GM12875 (cell line): ENCODE measurements at regions not wholly inside any gene's neighbourhood (a gene's known extent, or its start where the extent isn't known, plus 50 kb on each side); places are given as distances from the start of the nearest gene placed in this dataset.

Experiments
- H3K4me3 ChIP-seq: one replicate; pipeline ENCODE4 v1.5.1; 2011; ENCODE audit warnings: low read depth, low read length, control low read depth
- TF ChIP-seq, protein P1 (sequence below): IDR thresholded peaks from 2 replicates; pipeline ENCODE4 v1.5.1; 2011; ENCODE audit warnings: low read depth, mild to moderate bottlenecking, control low read depth, inconsistent platforms, low read length, moderate library complexity, borderline replicate concordance; ENCODE audit not compliant: insufficient read depth

DNA sequence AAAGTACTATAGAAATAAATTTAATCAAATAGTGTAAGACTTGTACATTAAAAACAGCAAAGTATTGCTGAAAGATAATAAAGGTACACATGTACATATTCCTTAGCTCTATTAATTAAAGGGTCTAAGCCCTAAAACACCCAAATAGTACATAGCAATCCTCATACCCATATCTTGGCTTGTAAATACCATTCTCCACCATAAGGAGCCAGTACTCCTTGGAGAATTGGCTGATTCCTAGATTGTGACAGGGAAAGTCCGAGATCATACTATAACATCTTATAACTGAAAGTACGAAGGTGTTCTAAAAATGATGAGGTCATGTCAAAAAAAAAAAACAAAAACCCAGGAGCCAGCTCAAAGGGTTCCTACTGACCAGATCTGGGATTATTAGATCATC lies 614.6 kb downstream of the SUCLG1 start:
- no peak overlapping the region for H3K4me3 ChIP-seq
- TF ChIP-seq, protein P1, sequence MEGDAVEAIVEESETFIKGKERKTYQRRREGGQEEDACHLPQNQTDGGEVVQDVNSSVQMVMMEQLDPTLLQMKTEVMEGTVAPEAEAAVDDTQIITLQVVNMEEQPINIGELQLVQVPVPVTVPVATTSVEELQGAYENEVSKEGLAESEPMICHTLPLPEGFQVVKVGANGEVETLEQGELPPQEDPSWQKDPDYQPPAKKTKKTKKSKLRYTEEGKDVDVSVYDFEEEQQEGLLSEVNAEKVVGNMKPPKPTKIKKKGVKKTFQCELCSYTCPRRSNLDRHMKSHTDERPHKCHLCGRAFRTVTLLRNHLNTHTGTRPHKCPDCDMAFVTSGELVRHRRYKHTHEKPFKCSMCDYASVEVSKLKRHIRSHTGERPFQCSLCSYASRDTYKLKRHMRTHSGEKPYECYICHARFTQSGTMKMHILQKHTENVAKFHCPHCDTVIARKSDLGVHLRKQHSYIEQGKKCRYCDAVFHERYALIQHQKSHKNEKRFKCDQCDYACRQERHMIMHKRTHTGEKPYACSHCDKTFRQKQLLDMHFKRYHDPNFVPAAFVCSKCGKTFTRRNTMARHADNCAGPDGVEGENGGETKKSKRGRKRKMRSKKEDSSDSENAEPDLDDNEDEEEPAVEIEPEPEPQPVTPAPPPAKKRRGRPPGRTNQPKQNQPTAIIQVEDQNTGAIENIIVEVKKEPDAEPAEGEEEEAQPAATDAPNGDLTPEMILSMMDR = no peak

DNA sequence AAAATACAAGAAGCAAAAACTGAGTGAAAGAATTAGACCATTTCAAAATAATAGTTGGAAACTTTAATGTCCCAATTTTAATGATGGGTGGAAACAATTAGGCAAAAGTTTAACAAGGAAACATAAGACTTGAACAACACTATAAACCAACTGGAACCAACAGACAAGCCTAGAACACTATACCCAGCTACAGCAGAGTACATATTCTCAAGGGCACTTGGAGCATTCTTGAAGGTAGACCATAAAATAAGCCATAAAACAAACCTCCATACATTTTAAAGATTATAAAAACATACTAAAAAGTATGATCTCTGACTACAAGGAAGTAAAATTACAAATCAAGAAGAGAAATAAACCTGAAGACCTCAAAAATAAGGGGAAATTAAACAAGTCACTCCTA lies 616.7 kb downstream of the SUCLG1 start:
- H3K4me3 ChIP-seq = no peak overlapping the region
- TF ChIP-seq, protein P1 = no peak

DNA sequence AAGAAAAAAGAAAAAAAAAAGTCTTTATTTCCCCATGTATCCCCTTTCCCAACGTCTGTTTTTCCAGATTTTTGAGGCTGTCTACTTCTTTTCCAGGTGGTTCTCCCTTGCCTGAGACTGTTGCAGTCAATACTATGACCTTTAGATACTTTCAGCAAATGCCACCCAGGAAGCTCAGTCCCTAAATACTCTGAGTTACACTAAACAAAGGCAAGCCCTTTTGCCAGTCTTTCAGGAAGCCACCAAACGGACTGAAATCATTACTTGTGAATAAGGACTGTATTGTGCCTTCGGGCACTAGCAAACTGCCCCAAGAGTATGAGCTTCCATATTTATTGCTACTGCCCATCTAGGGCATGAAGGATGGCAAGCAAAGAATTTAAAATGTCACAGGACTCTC lies 621.3 kb downstream of the SUCLG1 start:
- TF ChIP-seq, protein P1 = no peak
- no peak overlapping the region for H3K4me3 ChIP-seq

DNA sequence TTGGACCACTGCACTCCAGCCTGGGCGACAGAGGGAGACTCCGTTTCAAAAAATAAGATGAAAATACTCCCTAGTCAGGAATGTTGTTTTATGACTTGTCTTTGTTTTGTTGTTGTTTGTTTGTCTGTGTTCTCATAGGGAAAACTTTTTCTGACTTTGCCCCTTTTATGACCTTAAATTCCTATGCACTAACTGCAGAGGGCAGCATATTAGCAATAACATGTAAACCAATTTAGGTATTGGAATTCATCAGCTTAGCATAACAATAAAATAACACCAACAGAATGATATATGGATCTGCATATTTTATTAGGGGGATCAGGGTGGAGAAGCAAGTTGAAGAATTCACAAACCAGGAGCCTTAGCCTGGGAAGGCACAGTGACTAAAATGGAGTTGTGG lies 631.5 kb downstream of the SUCLG1 start:
- TF ChIP-seq, protein P1 = no peak
- H3K4me3 ChIP-seq = no peak overlapping the region

DNA sequence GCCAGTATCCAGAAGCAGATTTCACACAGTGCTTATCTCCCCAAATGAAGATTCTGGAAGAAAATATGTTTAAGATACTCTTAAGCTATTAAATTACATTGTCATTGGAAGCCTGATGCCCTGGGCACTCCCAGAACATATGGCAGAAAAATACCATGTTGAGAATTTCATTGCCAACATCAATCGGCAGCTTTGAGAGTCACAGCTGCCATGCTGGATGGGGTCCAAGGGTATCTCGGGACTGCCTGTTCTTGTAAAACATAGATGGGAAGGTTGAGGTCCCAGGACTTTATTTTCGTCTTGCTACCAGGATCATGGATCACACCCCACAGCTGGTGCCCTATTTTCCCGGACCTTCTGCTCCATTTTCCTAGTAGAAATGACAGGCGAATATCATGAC lies 632.5 kb downstream of the SUCLG1 start:
- TF ChIP-seq, protein P1 = no peak
- H3K4me3 ChIP-seq = no peak overlapping the region

DNA sequence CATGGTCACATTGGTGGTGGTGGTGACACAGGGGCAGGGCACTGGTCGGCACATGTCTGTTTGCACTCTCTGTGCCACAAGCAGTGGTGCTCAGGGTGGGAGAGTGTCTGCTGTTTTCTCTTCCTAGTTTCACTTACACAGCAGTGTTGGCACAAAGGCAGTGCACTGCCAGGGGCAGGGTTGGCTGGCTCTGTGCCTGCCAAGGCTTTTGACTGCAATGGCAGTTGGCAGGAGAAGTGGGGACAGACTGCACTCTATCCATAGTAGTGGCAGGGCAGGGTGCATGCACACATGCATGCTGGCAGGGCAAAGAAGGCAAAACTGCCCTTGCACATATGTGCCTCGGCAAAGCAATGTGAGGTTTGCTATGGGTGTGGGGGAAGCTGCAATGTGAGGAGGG lies 635.9 kb downstream of the SUCLG1 start:
- TF ChIP-seq, protein P1 = no peak
- no peak overlapping the region for H3K4me3 ChIP-seq

DNA sequence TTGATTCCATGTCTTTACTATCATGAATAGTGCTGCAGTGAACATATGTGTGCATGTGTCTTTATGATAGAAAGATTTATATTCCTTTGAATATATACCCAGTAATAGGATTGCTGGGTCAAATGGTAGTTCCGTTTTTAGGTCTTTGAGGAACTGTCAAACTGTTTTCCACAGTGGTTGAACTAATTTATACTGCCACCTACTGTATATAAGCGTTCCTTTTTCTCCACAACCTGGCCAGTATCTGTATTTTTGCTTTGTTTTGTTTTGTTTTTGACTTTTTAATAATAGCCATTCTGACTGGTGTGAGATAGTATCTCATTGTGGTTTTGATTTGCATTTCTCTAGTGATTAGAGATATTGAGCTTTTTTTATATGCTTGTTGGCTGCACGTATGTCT lies 641.6 kb downstream of the SUCLG1 start:
- TF ChIP-seq, protein P1 = no peak
- no peak overlapping the region for H3K4me3 ChIP-seq
